ENCODE measurements at regions not wholly inside any gene's neighbourhood (a gene's known extent, or its start where the extent isn't known, plus 50 kb on each side); places are given as distances from the start of the nearest gene placed in this dataset.

DNA sequence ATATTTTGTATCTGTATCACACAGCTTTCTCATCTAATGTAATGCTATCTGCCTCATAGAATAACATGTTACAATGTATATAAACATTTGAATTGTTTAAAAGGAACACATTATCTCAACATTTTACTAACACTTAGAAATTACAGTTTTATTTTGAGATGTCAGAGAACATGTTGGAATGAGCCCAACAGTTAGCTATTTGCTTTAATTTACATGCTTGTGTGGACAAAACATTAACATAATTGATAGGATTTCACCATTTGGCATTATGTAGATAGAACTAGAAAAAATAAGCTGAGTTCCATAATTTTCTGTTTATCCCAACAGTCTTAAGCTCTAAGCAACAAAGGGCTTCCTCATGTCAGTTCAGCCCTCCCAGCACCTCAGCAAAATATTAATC is 330.9 kb downstream of the LMBRD1 start:
- TF ChIP-seq, protein P1, sequence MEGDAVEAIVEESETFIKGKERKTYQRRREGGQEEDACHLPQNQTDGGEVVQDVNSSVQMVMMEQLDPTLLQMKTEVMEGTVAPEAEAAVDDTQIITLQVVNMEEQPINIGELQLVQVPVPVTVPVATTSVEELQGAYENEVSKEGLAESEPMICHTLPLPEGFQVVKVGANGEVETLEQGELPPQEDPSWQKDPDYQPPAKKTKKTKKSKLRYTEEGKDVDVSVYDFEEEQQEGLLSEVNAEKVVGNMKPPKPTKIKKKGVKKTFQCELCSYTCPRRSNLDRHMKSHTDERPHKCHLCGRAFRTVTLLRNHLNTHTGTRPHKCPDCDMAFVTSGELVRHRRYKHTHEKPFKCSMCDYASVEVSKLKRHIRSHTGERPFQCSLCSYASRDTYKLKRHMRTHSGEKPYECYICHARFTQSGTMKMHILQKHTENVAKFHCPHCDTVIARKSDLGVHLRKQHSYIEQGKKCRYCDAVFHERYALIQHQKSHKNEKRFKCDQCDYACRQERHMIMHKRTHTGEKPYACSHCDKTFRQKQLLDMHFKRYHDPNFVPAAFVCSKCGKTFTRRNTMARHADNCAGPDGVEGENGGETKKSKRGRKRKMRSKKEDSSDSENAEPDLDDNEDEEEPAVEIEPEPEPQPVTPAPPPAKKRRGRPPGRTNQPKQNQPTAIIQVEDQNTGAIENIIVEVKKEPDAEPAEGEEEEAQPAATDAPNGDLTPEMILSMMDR (IDR thresholded peaks at IDR 0.05; ENCODE audit: poor library complexity) = no peak
- no peak for TF ChIP-seq EZH2phosphoT487 (IDR thresholded peaks at IDR 0.05; ENCODE audit: low read depth, severe bottlenecking, unreplicated experiment)

All from hepatocyte (in vitro differentiated cells).